Stomach (tissue), 8 donors: ENCODE measurements at regions not wholly inside any gene's neighbourhood (a gene's known extent, or its start where the extent isn't known, plus 50 kb on each side); places are given as distances from the start of the nearest gene placed in this dataset.

Source experiments
- DNase-seq, 2 donors: peaks; one replicate each; pipeline versions ENCODE4 v3.0.0 to v3.0.0-alpha.2; 2013 to 2019
- H3K27ac ChIP-seq, 5 donors: fragments of 200-600 bp in 4 of 5; sonication (generic) in 4 of 5; one replicate each; pipeline ENCODE4 v1.5.1; 2013 to 2019; ENCODE audit warnings: mild to moderate bottlenecking in 1 of 5, moderate library complexity in 1 of 5
- H3K27me3 ChIP-seq, 3 donors: fragments of 200-600 bp; sonication (generic); one replicate each; pipeline ENCODE4 v1.5.1; 2017 to 2019; ENCODE audit warnings: mixed run types in 1 of 3
- H3K36me3 ChIP-seq, 4 donors: fragments of 200-600 bp; sonication (generic); 1 replicate in 3 of 4; 2 replicates in 1 of 4; pipeline ENCODE4 v1.5.1; 2016 to 2019
- H3K4me1 ChIP-seq, 4 donors: fragments of 200-600 bp; sonication (generic); one replicate each; pipeline ENCODE4 v1.5.1; 2016 to 2019
- H3K4me3 ChIP-seq, 4 donors: fragments of 200-600 bp; sonication (generic) in 3 of 4; one replicate each; pipeline ENCODE4 v1.5.1; 2016 to 2019; ENCODE audit warnings: mild to moderate bottlenecking in 1 of 4
- H3K9me3 ChIP-seq, 4 donors: fragments of 200-600 bp; sonication (generic); one replicate each; pipeline ENCODE4 v1.5.1; 2016 to 2019
- CTCF ChIP-seq, 7 experiments: fragments of 450-650 bp in 4 of 7; fragments of 200-600 bp in 3 of 7; sonication (generic) in 3 of 7; IDR thresholded peaks; one replicate each; pipeline ENCODE4 v1.5.1; 2016 to 2019; ENCODE audit warnings: antibody characterized with exemption in 7 of 7, control low read depth in 2 of 7, mild to moderate bottlenecking in 1 of 7
- EP300 ChIP-seq: sonication (generic); formaldehyde crosslinking; IDR thresholded peaks from one replicate; pipeline ENCODE4 v1.6.1; 2017; ENCODE audit warnings: antibody characterized with exemption
- POLR2A ChIP-seq, 4 donors: fragments of 450-650 bp; IDR thresholded peaks; one replicate each; pipeline ENCODE4 v1.6.1; 2016; ENCODE audit warnings: antibody characterized with exemption in 4 of 4, control low read depth in 2 of 4, mild to moderate bottlenecking in 1 of 4, moderate library complexity in 1 of 4
- POLR2AphosphoS5 ChIP-seq, 3 donors: sonication (generic); formaldehyde crosslinking; IDR thresholded peaks; one replicate each; pipeline ENCODE4 v1.6.1; 2016; ENCODE audit warnings: antibody characterized with exemption in 3 of 3
- WGBS, 5 donors: extraction: QIAGEN DNeasy Blood & Tissue Kit in 3 of 5; methylation state at CpG; one replicate each; pipeline versions ENCODE4 v1.1.5 to v1.1.7; 2013 to 2018; 5-methylcytosine and 5-hydroxymethylcytosine counted together
- intact Hi-C: fragments of 100-400 bp; cut with DNase I; formaldehyde crosslinking; loops from one replicate; pipeline ENCODE4 v1.15.1; 2023; ENCODE audit warnings: low total_unique reads
- donor health status: healthy with polysubstance abuse.
- donor health status: Bipolar disorder and iron deficiency.
- donor health status: healthy.

DNA sequence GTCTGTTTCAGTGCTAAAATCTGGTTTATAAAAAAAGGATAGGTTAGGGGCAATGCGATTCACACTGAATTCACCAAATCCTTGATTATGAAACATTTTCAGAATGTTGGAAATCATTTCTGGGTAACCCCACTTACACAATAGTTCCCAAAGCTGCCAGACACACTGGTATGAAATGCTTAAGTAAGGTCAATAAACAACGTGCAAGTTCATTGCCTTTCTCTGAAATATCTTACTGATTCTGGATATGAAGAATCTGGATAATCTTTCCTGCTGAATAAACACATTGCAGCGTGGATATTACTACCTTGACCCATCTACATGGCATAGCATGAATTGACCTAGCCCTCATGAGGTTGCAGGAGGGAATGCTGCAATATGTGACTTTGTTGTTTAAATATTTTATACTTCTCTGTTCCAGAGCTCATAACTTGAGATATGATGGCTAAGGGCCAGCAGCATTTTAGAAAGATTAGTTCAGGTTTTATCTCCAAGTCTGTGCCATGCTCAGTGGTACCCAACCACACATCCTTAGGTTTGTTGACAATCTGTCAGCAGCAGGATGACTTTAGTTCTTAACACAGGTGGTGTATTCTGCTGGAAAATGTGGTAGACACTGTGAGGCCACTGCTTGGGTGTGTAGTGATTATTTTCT lies 121.0 kb downstream of the NREP start:
- 43 to 48% (median 48%) methylated on average over 3 of the region's 3 CpGs for WGBS, 5 donors
- Histone ChIP-seq H3K27ac (no peak overlapping the region), H3K27me3 (no peaks in the 10 kb centered on the region), H3K9me3 (peaks cover 7 to 26% (median 18%) of the 10 kb centered on the region in 4 donors), H3K36me3 (no peaks in the 10 kb centered on the region), H3K4me3 (no peak overlapping the region), H3K4me1 (peaks cover 0 to 17% (median 12%) of the 10 kb centered on the region in 4 donors)
- DNase-seq = no peak
- TF ChIP-seq CTCF (IDR thresholded peaks at IDR 0.05) (no peak), EP300 (no peak), POLR2AphosphoS5 (IDR thresholded peaks at IDR 0.05) (no peak), POLR2A (IDR thresholded peaks at IDR 0.05) (no peak)
- intact Hi-C loops = no loop called here

GRCh38 chr5:111635151-111635902 lies 121.7 kb downstream of the NREP start:
- DNase-seq = peak in 1 of 2 donors; percentile 42
- Histone ChIP-seq H3K9me3 (peaks cover 6 to 26% (median 17%) of the 10 kb centered on the region in 4 donors), H3K4me3 (no peak overlapping the region), H3K27ac (no peak overlapping the region), H3K36me3 (no peaks in the 10 kb centered on the region), H3K4me1 (peaks cover 0 to 17% (median 12%) of the 10 kb centered on the region in 4 donors), H3K27me3 (no peaks in the 10 kb centered on the region)
- WGBS, 5 donors = 18 to 42% (median 26%) methylated on average over 7 of the region's 7 CpGs
- no peak for TF ChIP-seq POLR2A (IDR thresholded peaks at IDR 0.05)
- no peak for TF ChIP-seq CTCF (IDR thresholded peaks at IDR 0.05)
- TF ChIP-seq POLR2AphosphoS5 (IDR thresholded peaks at IDR 0.05) = no peak
- no peak for TF ChIP-seq EP300
- intact Hi-C loops = no loop called here

DNA sequence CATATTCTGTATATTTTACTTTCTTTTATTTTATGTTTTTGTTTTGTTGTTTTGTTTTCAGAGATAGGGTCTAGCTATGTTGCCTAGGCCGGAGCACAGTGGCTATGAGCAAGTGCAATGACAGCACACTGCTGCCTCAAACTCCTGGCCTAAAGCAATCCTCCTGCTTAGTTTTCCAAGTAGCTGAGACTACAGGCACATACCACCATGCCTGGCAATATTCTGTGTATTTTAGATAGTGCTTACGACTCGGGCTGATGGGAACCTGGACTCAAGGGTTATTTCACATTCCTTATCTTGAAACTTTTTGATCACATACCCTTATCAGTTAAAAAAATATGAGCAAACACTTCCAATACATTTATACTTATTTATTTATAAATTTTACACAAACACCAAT lies 119.0 kb upstream of the STARD4 start:
- intact Hi-C loops = no loop called here
- no peaks in the 10 kb centered on the region for H3K9me3 ChIP-seq
- peak in 1 of 2 donors; percentile 35 for DNase-seq
- H3K27me3 ChIP-seq = no peaks in the 10 kb centered on the region
- H3K36me3 ChIP-seq = no peaks in the 10 kb centered on the region
- TF ChIP-seq POLR2AphosphoS5 (IDR thresholded peaks at IDR 0.05) (no peak), POLR2A (IDR thresholded peaks at IDR 0.05) (no peak), CTCF (IDR thresholded peaks at IDR 0.05) (no peak)
- H3K4me1 ChIP-seq = peaks cover 0 to 15% (median 12%) of the 10 kb centered on the region in 4 donors
- H3K27ac ChIP-seq = no peak overlapping the region
- 28 to 68% (median 40%) methylated on average over 3 of the region's 3 CpGs for WGBS, 5 donors
- no peak overlapping the region for H3K4me3 ChIP-seq

DNA sequence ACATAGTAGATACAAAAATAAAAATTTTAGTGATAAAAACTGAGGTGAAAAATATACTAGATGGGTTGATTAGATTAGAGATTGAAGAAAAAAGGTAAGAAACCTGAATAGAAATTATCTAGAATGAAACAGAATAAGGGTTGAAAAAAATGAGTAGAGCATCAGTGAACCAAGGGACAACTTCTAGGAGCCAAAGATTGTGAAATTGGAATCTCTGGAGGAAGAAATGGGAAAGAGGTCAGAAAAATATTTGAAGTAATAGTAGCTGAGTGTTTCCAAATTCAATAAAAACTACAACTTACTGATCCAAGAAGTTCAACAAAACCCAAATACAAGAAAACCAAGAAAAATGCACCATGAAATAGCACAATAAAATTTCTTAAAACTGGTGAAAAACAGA lies 116.6 kb upstream of the STARD4 start:
- Histone ChIP-seq H3K4me3 (no peak overlapping the region), H3K9me3 (no peaks in the 10 kb centered on the region), H3K4me1 (peaks cover 0 to 4% (median 0%) of the 10 kb centered on the region in 4 donors), H3K27me3 (no peaks in the 10 kb centered on the region), H3K36me3 (no peaks in the 10 kb centered on the region), H3K27ac (no peak overlapping the region)
- intact Hi-C loops = no loop called here
- TF ChIP-seq CTCF (IDR thresholded peaks at IDR 0.05) = no peak
- TF ChIP-seq POLR2A (IDR thresholded peaks at IDR 0.05) = no peak
- TF ChIP-seq EP300 = no peak
- no peak for TF ChIP-seq POLR2AphosphoS5 (IDR thresholded peaks at IDR 0.05)
- DNase-seq = no peak
